Keratinocyte (primary cell): ENCODE measurements at regions not wholly inside any gene's neighbourhood (a gene's known extent, or its start where the extent isn't known, plus 50 kb on each side); places are given as distances from the start of the nearest gene placed in this dataset.

Experiments
- DNase-seq: peaks from one replicate; pipeline ENCODE4 v3.0.0-alpha.2; 2011; ENCODE audit warnings: low read depth, missing footprints, low spot score
- FAIRE-seq: peaks from 2 replicates; lab custom pipeline; 2011; peaks lifted over from hg19 to GRCh38; lab: Jason Lieb, UNC
- H2AFZ ChIP-seq: 2 replicates; pipeline ENCODE4 v1.6.0; 2012; ENCODE audit warnings: low read length, control low read depth, inconsistent platforms; ENCODE audit not compliant: control insufficient read depth
- H3K27ac ChIP-seq: 2 replicates; pipeline ENCODE4 v1.5.1; 2011; ENCODE audit warnings: low read length; ENCODE audit not compliant: control insufficient read depth, insufficient read depth
- H3K27me3 ChIP-seq: 3 replicates; pipeline ENCODE4 v1.6.0; 2011; ENCODE audit warnings: low read length; ENCODE audit not compliant: control insufficient read depth, insufficient read depth; ENCODE audit errors: extremely low read depth
- H3K36me3 ChIP-seq, 2 experiments: 2 replicates in 1 of 2; 3 replicates in 1 of 2; pipeline ENCODE4 v1.5.1; 2011; ENCODE audit warnings: low read length in 2 of 2, mild to moderate bottlenecking in 1 of 2; ENCODE audit not compliant: control insufficient read depth in 2 of 2, insufficient read depth in 2 of 2; ENCODE audit errors: extremely low read depth in 1 of 2
- H3K4me1 ChIP-seq: 3 replicates; pipeline ENCODE4 v1.5.1; 2011; ENCODE audit warnings: low read length; ENCODE audit not compliant: control insufficient read depth, insufficient read depth; ENCODE audit errors: extremely low read depth
- H3K4me2 ChIP-seq: 3 replicates; pipeline ENCODE4 v1.6.0; 2011; ENCODE audit warnings: low read depth, low read length; ENCODE audit not compliant: control insufficient read depth, insufficient read depth; ENCODE audit errors: extremely low read depth
- H3K4me3 ChIP-seq, 3 experiments: fragments of 200-600 bp in 1 of 3; sonication (generic) in 1 of 3; 2 replicates in 2 of 3; 3 replicates in 1 of 3; pipeline ENCODE4 v1.5.1; 2011 to 2016; ENCODE audit warnings: low read length in 3 of 3, mild to moderate bottlenecking in 3 of 3, control low read depth in 2 of 3, inconsistent platforms in 1 of 3, low read depth in 1 of 3, mixed read lengths in 1 of 3, mixed run types in 1 of 3, moderate library complexity in 1 of 3; ENCODE audit not compliant: control insufficient read depth in 2 of 3, insufficient read depth in 2 of 3; ENCODE audit errors: extremely low read depth in 1 of 3
- H3K79me2 ChIP-seq: 2 replicates; pipeline ENCODE4 v1.6.0; 2012; ENCODE audit warnings: low read length; ENCODE audit not compliant: control insufficient read depth, insufficient read depth
- H3K9ac ChIP-seq: 3 replicates; pipeline ENCODE4 v1.6.0; 2011; ENCODE audit warnings: low read length; ENCODE audit not compliant: control insufficient read depth, insufficient read depth; ENCODE audit errors: extremely low read depth
- H3K9me1 ChIP-seq: 3 replicates; pipeline ENCODE4 v1.6.0; 2011; ENCODE audit warnings: low read length; ENCODE audit not compliant: control insufficient read depth, insufficient read depth; ENCODE audit errors: extremely low read depth
- H3K9me3 ChIP-seq: 2 replicates; pipeline ENCODE4 v1.5.1; 2012; ENCODE audit warnings: low read depth, low read length; ENCODE audit not compliant: control insufficient read depth
- H4K20me1 ChIP-seq: 3 replicates; pipeline ENCODE4 v1.6.0; 2011; ENCODE audit warnings: low read length; ENCODE audit not compliant: control insufficient read depth, insufficient read depth; ENCODE audit errors: extremely low read depth
- CTCF ChIP-seq, 3 experiments: IDR thresholded peaks in 1 of 3; conservative IDR thresholded peaks in 1 of 3; optimal IDR thresholded peaks in 1 of 3; 2 replicates in 2 of 3; 3 replicates in 1 of 3; pipeline versions ENCODE3 to v1.5.1; 2011; ENCODE audit warnings: low read length in 3 of 3, mild to moderate bottlenecking in 3 of 3, moderate library complexity in 2 of 3, control low read depth in 1 of 3, inconsistent platforms in 1 of 3; ENCODE audit not compliant: insufficient read depth in 2 of 3; ENCODE audit errors: extremely low read depth in 1 of 3
- EZH2 ChIP-seq: IDR thresholded peaks from one replicate; pipeline ENCODE4 v1.6.1; 2012; ENCODE audit warnings: inconsistent platforms, mild to moderate bottlenecking, low read length, moderate library complexity
- dilution Hi-C: fragments of 300-500 bp; cut with MboI; formaldehyde crosslinking; loops from one replicate; pipeline ENCODE4 v1.7.0; 2020; ENCODE audit warnings: low sequenced_read_pairs; ENCODE audit not compliant: extremely low pct_ligation_motif_present

DNA sequence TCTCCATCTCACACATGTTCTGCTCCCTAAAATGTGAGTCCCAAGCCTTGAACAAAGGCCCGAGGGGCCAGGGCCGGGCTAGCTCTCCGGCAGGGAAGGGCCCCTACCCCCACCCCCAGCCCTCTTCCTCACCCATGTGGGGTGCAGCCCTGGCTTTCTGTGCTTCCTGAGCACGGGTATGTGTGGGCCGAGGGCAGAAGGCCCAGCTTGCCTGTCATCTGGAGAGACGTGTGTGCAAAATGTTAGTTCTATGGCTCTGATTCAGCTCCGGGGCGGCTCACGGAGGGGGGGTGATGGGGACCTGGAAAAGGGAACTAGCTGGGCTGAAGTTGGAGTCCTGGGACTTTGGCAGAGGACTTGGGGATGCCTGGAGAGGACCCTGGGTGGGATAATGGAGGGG, 90.3 kb upstream of the ARAP3 start:
- Histone ChIP-seq H3K36me3 (no peaks in the 10 kb centered on the region), H2AFZ (no peak overlapping the region), H3K9me3 (no peaks in the 10 kb centered on the region), H3K27ac (no peak overlapping the region), H3K4me2 (no peak overlapping the region), H3K9me1 (no peaks in the 10 kb centered on the region), H3K9ac (no peak overlapping the region), H3K79me2 (no peaks in the 10 kb centered on the region), H4K20me1 (no peaks in the 10 kb centered on the region), H3K27me3 (peaks cover 21% of the 10 kb centered on the region), H3K4me1 (no peaks in the 10 kb centered on the region), H3K4me3 (no peak overlapping the region)
- no peak for TF ChIP-seq CTCF (optimal IDR thresholded peaks at IDR 0.05 in 1 of 3, IDR thresholded peaks at IDR 0.05 in 1 of 3, conservative IDR thresholded peaks at IDR 0.05 in 1 of 3; ENCODE audit: extremely low read depth in 1 of 3, insufficient read depth in 2 of 3, low read length in 3 of 3)
- no peak for TF ChIP-seq EZH2
- DNase-seq (no peak), FAIRE-seq (no peak)
- dilution Hi-C loops, result no loop called here

- Histone ChIP-seq H4K20me1 (no peaks in the 10 kb centered on the region), H3K9me1 (no peaks in the 10 kb centered on the region), H3K9me3 (no peaks in the 10 kb centered on the region), H3K27me3 (peaks cover 21% of the 10 kb centered on the region), H3K9ac (no peak overlapping the region), H2AFZ (no peak overlapping the region), H3K36me3 (no peaks in the 10 kb centered on the region), H3K4me3 (no peak overlapping the region), H3K4me2 (no peak overlapping the region), H3K4me1 (no peaks in the 10 kb centered on the region), H3K27ac (no peak overlapping the region), H3K79me2 (no peaks in the 10 kb centered on the region)
- TF ChIP-seq EZH2 (no peak), CTCF (optimal IDR thresholded peaks at IDR 0.05 in 1 of 3, IDR thresholded peaks at IDR 0.05 in 1 of 3, conservative IDR thresholded peaks at IDR 0.05 in 1 of 3; ENCODE audit: extremely low read depth in 1 of 3, insufficient read depth in 2 of 3, low read length in 3 of 3) (no peak)
- DNase-seq (no peak), FAIRE-seq (no peak)
- dilution Hi-C loops, result no loop called here
Observed at GRCh38 chr5:141771562-141771961, 89.5 kb upstream of the ARAP3 start.
